ENCODE measurements at regions not wholly inside any gene's neighbourhood (a gene's known extent, or its start where the extent isn't known, plus 50 kb on each side); places are given as distances from the start of the nearest gene placed in this dataset.

- TF ChIP-seq CTCF (IDR thresholded peaks at IDR 0.05): no peak
- TF ChIP-seq POLR2A (IDR thresholded peaks at IDR 0.05): no peak
Observed at GRCh38 chr1:114289306-114289705, 135.6 kb upstream of the SYT6 start.
